Neural progenitor cell (in vitro differentiated cells): ENCODE measurements at regions not wholly inside any gene's neighbourhood (a gene's known extent, or its start where the extent isn't known, plus 50 kb on each side); places are given as distances from the start of the nearest gene placed in this dataset.

ENCODE experiments used
- EZH2 ChIP-seq: fragments of 200-600 bp; sonication (generic); IDR thresholded peaks from 2 replicates; pipeline ENCODE4 v1.6.1; 2017; ENCODE audit warnings: antibody characterized with exemption, mild to moderate bottlenecking, moderate library complexity
- TF ChIP-seq, protein P1 (sequence below): fragments of 200-600 bp; sonication (generic); IDR thresholded peaks from 2 replicates; pipeline ENCODE4 v1.5.1; 2017; ENCODE audit warnings: antibody characterized with exemption, mild to moderate bottlenecking

- TF ChIP-seq, protein P1, sequence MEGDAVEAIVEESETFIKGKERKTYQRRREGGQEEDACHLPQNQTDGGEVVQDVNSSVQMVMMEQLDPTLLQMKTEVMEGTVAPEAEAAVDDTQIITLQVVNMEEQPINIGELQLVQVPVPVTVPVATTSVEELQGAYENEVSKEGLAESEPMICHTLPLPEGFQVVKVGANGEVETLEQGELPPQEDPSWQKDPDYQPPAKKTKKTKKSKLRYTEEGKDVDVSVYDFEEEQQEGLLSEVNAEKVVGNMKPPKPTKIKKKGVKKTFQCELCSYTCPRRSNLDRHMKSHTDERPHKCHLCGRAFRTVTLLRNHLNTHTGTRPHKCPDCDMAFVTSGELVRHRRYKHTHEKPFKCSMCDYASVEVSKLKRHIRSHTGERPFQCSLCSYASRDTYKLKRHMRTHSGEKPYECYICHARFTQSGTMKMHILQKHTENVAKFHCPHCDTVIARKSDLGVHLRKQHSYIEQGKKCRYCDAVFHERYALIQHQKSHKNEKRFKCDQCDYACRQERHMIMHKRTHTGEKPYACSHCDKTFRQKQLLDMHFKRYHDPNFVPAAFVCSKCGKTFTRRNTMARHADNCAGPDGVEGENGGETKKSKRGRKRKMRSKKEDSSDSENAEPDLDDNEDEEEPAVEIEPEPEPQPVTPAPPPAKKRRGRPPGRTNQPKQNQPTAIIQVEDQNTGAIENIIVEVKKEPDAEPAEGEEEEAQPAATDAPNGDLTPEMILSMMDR: no peak
- no peak for TF ChIP-seq EZH2
Measured at GRCh38 chr1:120954736-120955135, 65.2 kb downstream of the PPIAL4A start.
